LNCAP (cell line): ENCODE measurements at regions not wholly inside any gene's neighbourhood (a gene's known extent, or its start where the extent isn't known, plus 50 kb on each side); places are given as distances from the start of the nearest gene placed in this dataset.

Experiments used
- CTCF ChIP-seq: fragments of 450-650 bp; IDR thresholded peaks from 2 replicates; pipeline ENCODE4 v1.5.1; 2017; ENCODE audit warnings: mild to moderate bottlenecking

- no peak for TF ChIP-seq CTCF
Measured at GRCh38 chr21:19541602-19542001, 1138.0 kb upstream of the TMPRSS15 start.

GRCh38 chr21:19547951-19548840 lies 1144.6 kb upstream of the TMPRSS15 start:
- TF ChIP-seq CTCF: no peak

GRCh38 chr21:19553919-19554615 lies 1150.5 kb upstream of the TMPRSS15 start:
- TF ChIP-seq CTCF: no peak

- TF ChIP-seq CTCF: no peak
Measured at GRCh38 chr21:19557046-19557445, 1153.5 kb upstream of the TMPRSS15 start.

GRCh38 chr21:19557488-19557887 lies 1153.9 kb upstream of the TMPRSS15 start:
- TF ChIP-seq CTCF: no peak

GRCh38 chr21:19565587-19565986 lies 1162.0 kb upstream of the TMPRSS15 start:
- peak; percentile 30; the same call in 1 of the 2 replicates for TF ChIP-seq CTCF

- TF ChIP-seq CTCF: no peak
Measured at GRCh38 chr21:19566975-19567374, 1163.4 kb upstream of the TMPRSS15 start.
